ENCODE measurements at regions not wholly inside any gene's neighbourhood (a gene's known extent, or its start where the extent isn't known, plus 50 kb on each side); places are given as distances from the start of the nearest gene placed in this dataset.

DNA sequence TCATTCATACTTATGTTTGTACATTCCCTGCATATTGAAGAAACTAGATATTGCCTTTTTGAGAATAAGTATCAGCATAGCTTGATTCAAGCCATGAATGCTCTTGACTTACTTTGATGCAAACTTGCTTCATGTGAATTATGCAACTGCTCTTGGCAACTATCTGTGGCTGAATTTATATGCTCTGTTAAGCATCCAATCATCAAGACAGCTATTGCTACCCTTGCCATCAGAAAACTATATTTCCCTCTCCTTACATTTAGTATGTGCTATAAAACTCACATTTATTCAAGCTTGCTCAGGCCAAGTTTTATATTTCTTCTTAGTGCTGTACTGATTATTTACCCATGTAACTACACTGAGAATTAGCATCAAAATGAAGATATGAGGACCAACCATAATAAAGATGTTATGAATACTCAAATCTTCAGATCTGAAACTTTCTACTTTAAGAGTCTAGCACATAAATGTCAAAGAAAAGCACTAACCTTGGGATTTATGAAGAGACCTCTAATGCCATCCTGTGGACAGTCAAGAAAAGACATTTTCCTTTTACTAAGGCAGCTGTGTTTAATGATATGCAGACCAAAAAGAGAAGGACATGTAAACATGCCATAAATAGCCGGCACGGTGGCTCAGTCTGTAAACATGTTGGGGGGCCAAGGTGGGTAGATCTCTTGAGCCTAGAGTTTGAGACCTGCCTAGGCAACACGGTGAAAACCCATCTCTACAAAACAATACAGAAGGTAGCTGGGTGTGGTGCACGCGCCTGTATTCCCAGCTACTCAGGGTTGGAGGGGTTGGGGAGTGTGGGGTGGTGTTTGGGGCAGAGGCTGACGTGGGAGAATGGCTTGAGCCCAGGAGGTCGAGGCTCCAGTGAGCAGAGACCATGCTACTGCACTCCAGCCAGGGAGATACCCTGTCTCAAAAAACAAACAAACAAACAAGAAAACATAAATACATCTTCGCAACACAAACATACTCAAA is 267.0 kb upstream of the TYRP1 start:
- TF ChIP-seq, protein P1, sequence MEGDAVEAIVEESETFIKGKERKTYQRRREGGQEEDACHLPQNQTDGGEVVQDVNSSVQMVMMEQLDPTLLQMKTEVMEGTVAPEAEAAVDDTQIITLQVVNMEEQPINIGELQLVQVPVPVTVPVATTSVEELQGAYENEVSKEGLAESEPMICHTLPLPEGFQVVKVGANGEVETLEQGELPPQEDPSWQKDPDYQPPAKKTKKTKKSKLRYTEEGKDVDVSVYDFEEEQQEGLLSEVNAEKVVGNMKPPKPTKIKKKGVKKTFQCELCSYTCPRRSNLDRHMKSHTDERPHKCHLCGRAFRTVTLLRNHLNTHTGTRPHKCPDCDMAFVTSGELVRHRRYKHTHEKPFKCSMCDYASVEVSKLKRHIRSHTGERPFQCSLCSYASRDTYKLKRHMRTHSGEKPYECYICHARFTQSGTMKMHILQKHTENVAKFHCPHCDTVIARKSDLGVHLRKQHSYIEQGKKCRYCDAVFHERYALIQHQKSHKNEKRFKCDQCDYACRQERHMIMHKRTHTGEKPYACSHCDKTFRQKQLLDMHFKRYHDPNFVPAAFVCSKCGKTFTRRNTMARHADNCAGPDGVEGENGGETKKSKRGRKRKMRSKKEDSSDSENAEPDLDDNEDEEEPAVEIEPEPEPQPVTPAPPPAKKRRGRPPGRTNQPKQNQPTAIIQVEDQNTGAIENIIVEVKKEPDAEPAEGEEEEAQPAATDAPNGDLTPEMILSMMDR (IDR thresholded peaks at IDR 0.05): no peak
- no peak for TF ChIP-seq POLR2AphosphoS5 (IDR thresholded peaks at IDR 0.05; ENCODE audit: insufficient read depth in 1 of 2, low read depth in 1 of 2)
- no peak for TF ChIP-seq POLR2A (IDR thresholded peaks at IDR 0.05)

All from vagina (tissue), 2 donors.